Keratinocyte (primary cell): ENCODE measurements at regions not wholly inside any gene's neighbourhood (a gene's known extent, or its start where the extent isn't known, plus 50 kb on each side); places are given as distances from the start of the nearest gene placed in this dataset.

Experiments used
- DNase-seq: peaks from one replicate; pipeline ENCODE4 v3.0.0-alpha.2; 2011; ENCODE audit warnings: low read depth, missing footprints, low spot score
- FAIRE-seq: peaks from 2 replicates; lab custom pipeline; 2011; peaks lifted over from hg19 to GRCh38; lab: Jason Lieb, UNC
- H2AFZ ChIP-seq: 2 replicates; pipeline ENCODE4 v1.6.0; 2012; ENCODE audit warnings: low read length, control low read depth, inconsistent platforms; ENCODE audit not compliant: control insufficient read depth
- H3K27ac ChIP-seq: 2 replicates; pipeline ENCODE4 v1.5.1; 2011; ENCODE audit warnings: low read length; ENCODE audit not compliant: control insufficient read depth, insufficient read depth
- H3K27me3 ChIP-seq: 3 replicates; pipeline ENCODE4 v1.6.0; 2011; ENCODE audit warnings: low read length; ENCODE audit not compliant: control insufficient read depth, insufficient read depth; ENCODE audit errors: extremely low read depth
- H3K36me3 ChIP-seq, 2 experiments: 2 replicates in 1 of 2; 3 replicates in 1 of 2; pipeline ENCODE4 v1.5.1; 2011; ENCODE audit warnings: low read length in 2 of 2, mild to moderate bottlenecking in 1 of 2; ENCODE audit not compliant: control insufficient read depth in 2 of 2, insufficient read depth in 2 of 2; ENCODE audit errors: extremely low read depth in 1 of 2
- H3K4me1 ChIP-seq: 3 replicates; pipeline ENCODE4 v1.5.1; 2011; ENCODE audit warnings: low read length; ENCODE audit not compliant: control insufficient read depth, insufficient read depth; ENCODE audit errors: extremely low read depth
- H3K4me2 ChIP-seq: 3 replicates; pipeline ENCODE4 v1.6.0; 2011; ENCODE audit warnings: low read depth, low read length; ENCODE audit not compliant: control insufficient read depth, insufficient read depth; ENCODE audit errors: extremely low read depth
- H3K4me3 ChIP-seq, 3 experiments: fragments of 200-600 bp in 1 of 3; sonication (generic) in 1 of 3; 2 replicates in 2 of 3; 3 replicates in 1 of 3; pipeline ENCODE4 v1.5.1; 2011 to 2016; ENCODE audit warnings: low read length in 3 of 3, mild to moderate bottlenecking in 3 of 3, control low read depth in 2 of 3, inconsistent platforms in 1 of 3, low read depth in 1 of 3, mixed read lengths in 1 of 3, mixed run types in 1 of 3, moderate library complexity in 1 of 3; ENCODE audit not compliant: control insufficient read depth in 2 of 3, insufficient read depth in 2 of 3; ENCODE audit errors: extremely low read depth in 1 of 3
- H3K79me2 ChIP-seq: 2 replicates; pipeline ENCODE4 v1.6.0; 2012; ENCODE audit warnings: low read length; ENCODE audit not compliant: control insufficient read depth, insufficient read depth
- H3K9ac ChIP-seq: 3 replicates; pipeline ENCODE4 v1.6.0; 2011; ENCODE audit warnings: low read length; ENCODE audit not compliant: control insufficient read depth, insufficient read depth; ENCODE audit errors: extremely low read depth
- H3K9me1 ChIP-seq: 3 replicates; pipeline ENCODE4 v1.6.0; 2011; ENCODE audit warnings: low read length; ENCODE audit not compliant: control insufficient read depth, insufficient read depth; ENCODE audit errors: extremely low read depth
- H3K9me3 ChIP-seq: 2 replicates; pipeline ENCODE4 v1.5.1; 2012; ENCODE audit warnings: low read depth, low read length; ENCODE audit not compliant: control insufficient read depth
- H4K20me1 ChIP-seq: 3 replicates; pipeline ENCODE4 v1.6.0; 2011; ENCODE audit warnings: low read length; ENCODE audit not compliant: control insufficient read depth, insufficient read depth; ENCODE audit errors: extremely low read depth
- EZH2 ChIP-seq: IDR thresholded peaks from one replicate; pipeline ENCODE4 v1.6.1; 2012; ENCODE audit warnings: inconsistent platforms, mild to moderate bottlenecking, low read length, moderate library complexity
- dilution Hi-C: fragments of 300-500 bp; cut with MboI; formaldehyde crosslinking; loops from one replicate; pipeline ENCODE4 v1.7.0; 2020; ENCODE audit warnings: low sequenced_read_pairs; ENCODE audit not compliant: extremely low pct_ligation_motif_present
- TF ChIP-seq, protein P1 (sequence below), 3 experiments: IDR thresholded peaks in 1 of 3; conservative IDR thresholded peaks in 1 of 3; optimal IDR thresholded peaks in 1 of 3; 2 replicates in 2 of 3; 3 replicates in 1 of 3; pipeline versions ENCODE3 to v1.5.1; 2011; ENCODE audit warnings: low read length in 3 of 3, mild to moderate bottlenecking in 3 of 3, moderate library complexity in 2 of 3, control low read depth in 1 of 3, inconsistent platforms in 1 of 3; ENCODE audit not compliant: insufficient read depth in 2 of 3; ENCODE audit errors: extremely low read depth in 1 of 3

GRCh38 chr2:186307871-186308270 lies 178.2 kb upstream of the ZC3H15 start:
- H3K27ac ChIP-seq = no peak overlapping the region

DNA sequence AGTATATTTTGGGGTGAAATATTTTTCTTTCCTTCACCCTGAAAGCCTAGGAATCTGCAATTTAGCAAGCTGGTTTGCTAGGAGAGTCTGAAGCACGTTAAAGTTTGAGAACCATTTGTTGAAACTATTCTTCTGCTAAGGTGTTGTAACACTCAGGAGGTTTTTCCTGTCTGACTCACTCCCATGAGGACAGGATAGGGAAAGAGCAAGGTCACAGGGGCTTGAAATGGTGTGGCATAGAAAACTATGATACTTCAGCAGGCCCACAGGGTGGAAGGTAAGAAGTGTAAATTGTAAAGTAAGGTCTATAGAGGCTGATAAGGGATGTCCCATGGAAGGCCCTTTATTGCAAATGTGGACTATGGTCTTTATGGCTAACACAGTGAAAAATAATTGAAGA lies 177.7 kb upstream of the ZC3H15 start:
- Histone ChIP-seq H3K9ac (no peak overlapping the region), H3K4me2 (peak overlapping the region; percentile 8), H4K20me1 (no peaks in the 10 kb centered on the region), H3K27me3 (no peaks in the 10 kb centered on the region), H3K27ac (no peak overlapping the region), H3K9me1 (no peaks in the 10 kb centered on the region), H3K4me3 (no peak overlapping the region), H3K79me2 (no peaks in the 10 kb centered on the region), H3K36me3 (no peaks in the 10 kb centered on the region), H3K9me3 (peaks cover 2% of the 10 kb centered on the region), H3K4me1 (peaks cover 14% of the 10 kb centered on the region), H2AFZ (no peak overlapping the region)
- DNase-seq = no peak
- TF ChIP-seq, protein P1, sequence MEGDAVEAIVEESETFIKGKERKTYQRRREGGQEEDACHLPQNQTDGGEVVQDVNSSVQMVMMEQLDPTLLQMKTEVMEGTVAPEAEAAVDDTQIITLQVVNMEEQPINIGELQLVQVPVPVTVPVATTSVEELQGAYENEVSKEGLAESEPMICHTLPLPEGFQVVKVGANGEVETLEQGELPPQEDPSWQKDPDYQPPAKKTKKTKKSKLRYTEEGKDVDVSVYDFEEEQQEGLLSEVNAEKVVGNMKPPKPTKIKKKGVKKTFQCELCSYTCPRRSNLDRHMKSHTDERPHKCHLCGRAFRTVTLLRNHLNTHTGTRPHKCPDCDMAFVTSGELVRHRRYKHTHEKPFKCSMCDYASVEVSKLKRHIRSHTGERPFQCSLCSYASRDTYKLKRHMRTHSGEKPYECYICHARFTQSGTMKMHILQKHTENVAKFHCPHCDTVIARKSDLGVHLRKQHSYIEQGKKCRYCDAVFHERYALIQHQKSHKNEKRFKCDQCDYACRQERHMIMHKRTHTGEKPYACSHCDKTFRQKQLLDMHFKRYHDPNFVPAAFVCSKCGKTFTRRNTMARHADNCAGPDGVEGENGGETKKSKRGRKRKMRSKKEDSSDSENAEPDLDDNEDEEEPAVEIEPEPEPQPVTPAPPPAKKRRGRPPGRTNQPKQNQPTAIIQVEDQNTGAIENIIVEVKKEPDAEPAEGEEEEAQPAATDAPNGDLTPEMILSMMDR (optimal IDR thresholded peaks at IDR 0.05 in 1 of 3, IDR thresholded peaks at IDR 0.05 in 1 of 3, conservative IDR thresholded peaks at IDR 0.05 in 1 of 3; ENCODE audit: extremely low read depth in 1 of 3, insufficient read depth in 2 of 3, low read length in 3 of 3) = no peak
- TF ChIP-seq EZH2 = no peak
- peak; percentile 44 for FAIRE-seq
- dilution Hi-C loops = no loop called here

More at GRCh38 chr2:186307871-186308270, 178.2 kb upstream of the ZC3H15 start:
- H3K4me2 ChIP-seq = peak overlapping the region; percentile 8
- no peaks in the 10 kb centered on the region for H4K20me1 ChIP-seq
- H3K9me3 ChIP-seq = no peaks in the 10 kb centered on the region
- DNase-seq (no peak), FAIRE-seq (no peak)
- no peak overlapping the region for H3K9ac ChIP-seq
- H3K27me3 ChIP-seq = no peaks in the 10 kb centered on the region
- dilution Hi-C loops = no loop called here
- no peaks in the 10 kb centered on the region for H3K9me1 ChIP-seq
- TF ChIP-seq EZH2 = no peak
- TF ChIP-seq, protein P1 (optimal IDR thresholded peaks at IDR 0.05 in 1 of 3, IDR thresholded peaks at IDR 0.05 in 1 of 3, conservative IDR thresholded peaks at IDR 0.05 in 1 of 3; ENCODE audit: extremely low read depth in 1 of 3, insufficient read depth in 2 of 3, low read length in 3 of 3) = peak in 1 of 3 experiments; percentile 4
- no peak overlapping the region for H2AFZ ChIP-seq
- H3K4me3 ChIP-seq = no peak overlapping the region
- peaks cover 19% of the 10 kb centered on the region for H3K4me1 ChIP-seq
- H3K79me2 ChIP-seq = no peaks in the 10 kb centered on the region
- no peaks in the 10 kb centered on the region for H3K36me3 ChIP-seq
